A673 (cell line): ENCODE measurements at regions not wholly inside any gene's neighbourhood (a gene's known extent, or its start where the extent isn't known, plus 50 kb on each side); places are given as distances from the start of the nearest gene placed in this dataset.
A peak's percentile ranks its signal among the peaks of the same experiment; 100 is the strongest.
"Not testable (repeated sequence)": the region's sequence is repeated elsewhere in the genome, so short reads cannot be mapped to it uniquely, and the experiment has no call there.

ENCODE experiments used
- BruUV-seq: library from RNA; stranded (reverse); fragments of 400-500 nt; replicated peaks from 2 replicates; lab custom pipeline; 2021; lab: Mats Ljungman, UMichigan
- CTCF ChIA-PET: fragments of 300-600 bp; sonication (Branson Sonifier 250); formaldehyde crosslinking; loops from one replicate; lab custom pipeline; 2022; ENCODE audit warnings: antibody characterized with exemption; lab: Charles Lee
- POLR2A ChIA-PET: fragments of 300-600 bp; sonication (Branson Sonifier 250); formaldehyde crosslinking; loops from one replicate; lab custom pipeline; 2022; ENCODE audit warnings: antibody characterized with exemption; ENCODE audit not compliant: low non-redundant PET; lab: Charles Lee
- DNase-seq: peaks from one replicate; pipeline ENCODE4 v3.0.0-alpha.2; 2015; ENCODE audit warnings: low spot score
- H3K27ac ChIP-seq: fragments of 200-600 bp; sonication (generic); 2 replicates; pipeline ENCODE4 v1.5.1; 2016; ENCODE audit warnings: mixed run types, low read depth, mild to moderate bottlenecking, mixed read lengths, antibody characterized with exemption, low read length; ENCODE audit not compliant: poor library complexity, severe bottlenecking
- H3K27me3 ChIP-seq: fragments of 200-600 bp; sonication (generic); replicated peaks from 2 replicates; pipeline ENCODE4 v1.6.1; 2017; ENCODE audit warnings: mixed run types, low read depth, mild to moderate bottlenecking, mixed read lengths, antibody characterized with exemption, low read length; ENCODE audit not compliant: insufficient read depth, poor library complexity
- H3K36me3 ChIP-seq: fragments of 200-600 bp; sonication (generic); 2 replicates; pipeline ENCODE4 v1.6.1; 2016; ENCODE audit warnings: mixed run types, mild to moderate bottlenecking, mixed read lengths, antibody characterized with exemption, low read length; ENCODE audit not compliant: insufficient read depth, poor library complexity, severe bottlenecking
- H3K4me1 ChIP-seq: fragments of 200-600 bp; sonication (generic); 2 replicates; pipeline ENCODE4 v1.6.1; 2017; ENCODE audit warnings: mixed run types, mild to moderate bottlenecking, mixed read lengths, antibody characterized with exemption, low read length; ENCODE audit not compliant: insufficient read depth, poor library complexity, severe bottlenecking
- H3K4me3 ChIP-seq: fragments of 200-600 bp; sonication (generic); 2 replicates; pipeline ENCODE4 v1.5.1; 2016; ENCODE audit warnings: low read depth, mixed run types, mild to moderate bottlenecking, mixed read lengths, low read length; ENCODE audit not compliant: poor library complexity, severe bottlenecking
- H3K9me3 ChIP-seq: fragments of 200-600 bp; sonication (generic); 2 replicates; pipeline ENCODE4 v1.6.1; 2016; ENCODE audit warnings: mixed run types, low read depth, mild to moderate bottlenecking, mixed read lengths, antibody characterized with exemption, low read length; ENCODE audit not compliant: poor library complexity, severe bottlenecking
- EZH2 ChIP-seq: fragments of 200-600 bp; sonication (generic); IDR thresholded peaks from 2 replicates; pipeline ENCODE4 v1.6.1; 2017; ENCODE audit warnings: borderline replicate concordance, low read depth, mild to moderate bottlenecking, mixed read lengths, antibody characterized with exemption, low read length; ENCODE audit not compliant: poor library complexity, severe bottlenecking
- intact Hi-C: fragments of 100-400 bp; cut with micrococcal nuclease; formaldehyde crosslinking; loops from one replicate; pipeline ENCODE4 v1.10.0; 2022; ENCODE audit not compliant: unreplicated experiment
- TF ChIP-seq, protein P1 (sequence below): fragments of 300-800, 200-600 bp; sonication (generic); conservative IDR thresholded peaks from 2 replicates; pipeline ENCODE4 v1.5.1; 2017; ENCODE audit warnings: low read depth, mild to moderate bottlenecking, antibody characterized with exemption, low read length, moderate library complexity, mixed read lengths

GRCh38 chr7:24442170-24442777, 131.0 kb upstream of the PALS2 start:
- ChIA-PET CTCF (no interaction called here), POLR2A (interaction anchor here (0.7 kb wide), 1 partner anchor 111 kb away, joined by 3 read pairs; no protein-coding TSS in a partner anchor)
- H3K9me3 ChIP-seq, result no peaks in the 10 kb centered on the region
- H3K36me3 ChIP-seq, result no peaks in the 10 kb centered on the region
- DNase-seq, result no peak
- peaks cover 5% of the 10 kb centered on the region for H3K4me1 ChIP-seq
- intact Hi-C loops, result no loop called here
- TF ChIP-seq EZH2, result no peak
- TF ChIP-seq, protein P1, sequence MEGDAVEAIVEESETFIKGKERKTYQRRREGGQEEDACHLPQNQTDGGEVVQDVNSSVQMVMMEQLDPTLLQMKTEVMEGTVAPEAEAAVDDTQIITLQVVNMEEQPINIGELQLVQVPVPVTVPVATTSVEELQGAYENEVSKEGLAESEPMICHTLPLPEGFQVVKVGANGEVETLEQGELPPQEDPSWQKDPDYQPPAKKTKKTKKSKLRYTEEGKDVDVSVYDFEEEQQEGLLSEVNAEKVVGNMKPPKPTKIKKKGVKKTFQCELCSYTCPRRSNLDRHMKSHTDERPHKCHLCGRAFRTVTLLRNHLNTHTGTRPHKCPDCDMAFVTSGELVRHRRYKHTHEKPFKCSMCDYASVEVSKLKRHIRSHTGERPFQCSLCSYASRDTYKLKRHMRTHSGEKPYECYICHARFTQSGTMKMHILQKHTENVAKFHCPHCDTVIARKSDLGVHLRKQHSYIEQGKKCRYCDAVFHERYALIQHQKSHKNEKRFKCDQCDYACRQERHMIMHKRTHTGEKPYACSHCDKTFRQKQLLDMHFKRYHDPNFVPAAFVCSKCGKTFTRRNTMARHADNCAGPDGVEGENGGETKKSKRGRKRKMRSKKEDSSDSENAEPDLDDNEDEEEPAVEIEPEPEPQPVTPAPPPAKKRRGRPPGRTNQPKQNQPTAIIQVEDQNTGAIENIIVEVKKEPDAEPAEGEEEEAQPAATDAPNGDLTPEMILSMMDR, result no peak
- BruUV-seq, result no TSS peak
- H3K27me3 ChIP-seq, result no peaks in the 10 kb centered on the region
- no peak overlapping the region for H3K4me3 ChIP-seq
- H3K27ac ChIP-seq, result no peak overlapping the region

GRCh38 chr7:24444666-24445440, 128.4 kb upstream of the PALS2 start:
- H3K4me1 ChIP-seq, result peaks cover 19% of the 10 kb centered on the region
- POLR2A ChIA-PET, result no interaction called here
- H3K27me3 ChIP-seq, result no peaks in the 10 kb centered on the region
- no peak for DNase-seq
- no peaks in the 10 kb centered on the region for H3K9me3 ChIP-seq
- TF ChIP-seq, protein P1, result no peak
- no peak for TF ChIP-seq EZH2
- H3K36me3 ChIP-seq, result no peaks in the 10 kb centered on the region
- CTCF ChIA-PET, result no interaction called here
- H3K4me3 ChIP-seq, result no peak overlapping the region
- no TSS peak for BruUV-seq
- intact Hi-C loops, result no loop called here
- no peak overlapping the region for H3K27ac ChIP-seq

DNA sequence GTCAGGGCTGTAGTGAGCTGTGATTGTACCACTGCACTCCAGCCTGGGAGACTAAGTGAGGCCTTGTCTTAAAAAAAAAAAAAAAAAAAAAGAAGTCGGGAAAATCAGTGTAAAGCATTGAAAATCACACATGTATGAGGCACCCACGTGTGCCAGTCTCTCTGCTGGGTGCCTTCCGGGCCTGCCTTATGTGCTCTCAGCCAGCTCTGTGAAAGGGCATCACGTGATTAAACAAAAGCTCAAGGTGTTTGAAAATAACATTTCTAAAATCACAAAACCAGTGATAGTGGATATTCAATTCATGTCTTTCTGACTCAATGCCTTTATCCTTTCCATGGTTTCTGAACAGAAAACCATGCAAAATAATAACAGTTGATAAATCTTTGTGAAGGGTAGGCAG, 125.2 kb upstream of the PALS2 start:
- intact Hi-C loops, result no loop called here
- Histone ChIP-seq H3K4me1 (peaks cover 15% of the 10 kb centered on the region), H3K36me3 (no peaks in the 10 kb centered on the region), H3K4me3 (no peak overlapping the region), H3K27me3 (no peaks in the 10 kb centered on the region), H3K9me3 (no peaks in the 10 kb centered on the region), H3K27ac (peak overlapping the region; percentile 28)
- peak; percentile 78 for DNase-seq
- POLR2A ChIA-PET, result no interaction called here
- CTCF ChIA-PET, result interaction anchor here (0.6 kb wide), 1 partner anchor 676 kb away, joined by 3 read pairs; no protein-coding TSS in a partner anchor
- TF ChIP-seq EZH2, result no peak
- TF ChIP-seq, protein P1, result no peak
- BruUV-seq, result no TSS peak

- H3K27me3 ChIP-seq, POLR2A ChIA-PET, intact Hi-C loops, DNase-seq, H3K36me3 ChIP-seq, H3K27ac ChIP-seq, H3K9me3 ChIP-seq, H3K4me3 ChIP-seq, CTCF ChIA-PET, BruUV-seq: not testable (repeated sequence)
- H3K4me1 ChIP-seq, result peaks cover 15% of the 10 kb centered on the region
Measured at GRCh38 chr7:24449416-24449815, 123.8 kb upstream of the PALS2 start.
